Neutrophil (primary cell): ENCODE measurements at regions not wholly inside any gene's neighbourhood (a gene's known extent, or its start where the extent isn't known, plus 50 kb on each side); places are given as distances from the start of the nearest gene placed in this dataset.

Source experiments
- H3K27ac ChIP-seq: fragments of 200-600 bp; sonication (generic); 2 replicates; pipeline ENCODE4 v1.5.1; 2016; ENCODE audit warnings: mild to moderate bottlenecking, moderate library complexity
- H3K27me3 ChIP-seq: fragments of 200-600 bp; sonication (generic); 2 replicates; pipeline ENCODE4 v1.6.0; 2016; ENCODE audit warnings: mild to moderate bottlenecking
- H3K36me3 ChIP-seq: fragments of 200-600 bp; sonication (generic); 2 replicates; pipeline ENCODE4 v1.5.1; 2017
- H3K4me1 ChIP-seq, 2 experiments: fragments of 200-600 bp in 1 of 2; sonication (generic) in 1 of 2; 1 replicate in 1 of 2; 2 replicates in 1 of 2; pipeline versions ENCODE4 v1.5.1 to v1.6.1; 2013 to 2016; ENCODE audit warnings: low read depth in 1 of 2, low read length in 1 of 2, mild to moderate bottlenecking in 1 of 2, moderate library complexity in 1 of 2; ENCODE audit not compliant: control insufficient read depth in 1 of 2, insufficient read depth in 1 of 2
- H3K4me3 ChIP-seq, 2 experiments: fragments of 200-600 bp in 1 of 2; sonication (generic) in 1 of 2; 1 replicate in 1 of 2; 2 replicates in 1 of 2; pipeline ENCODE4 v1.5.1; 2013 to 2016; ENCODE audit warnings: low read depth in 1 of 2, low read length in 1 of 2, mild to moderate bottlenecking in 1 of 2, moderate library complexity in 1 of 2
- H3K9me3 ChIP-seq: fragments of 200-600 bp; sonication (generic); 2 replicates; pipeline ENCODE4 v1.5.1; 2016
- TF ChIP-seq, protein P1 (sequence below): fragments of 200-600 bp; sonication (generic); IDR thresholded peaks from 2 replicates; pipeline ENCODE4 v1.5.1; 2016; ENCODE audit warnings: antibody characterized with exemption

DNA sequence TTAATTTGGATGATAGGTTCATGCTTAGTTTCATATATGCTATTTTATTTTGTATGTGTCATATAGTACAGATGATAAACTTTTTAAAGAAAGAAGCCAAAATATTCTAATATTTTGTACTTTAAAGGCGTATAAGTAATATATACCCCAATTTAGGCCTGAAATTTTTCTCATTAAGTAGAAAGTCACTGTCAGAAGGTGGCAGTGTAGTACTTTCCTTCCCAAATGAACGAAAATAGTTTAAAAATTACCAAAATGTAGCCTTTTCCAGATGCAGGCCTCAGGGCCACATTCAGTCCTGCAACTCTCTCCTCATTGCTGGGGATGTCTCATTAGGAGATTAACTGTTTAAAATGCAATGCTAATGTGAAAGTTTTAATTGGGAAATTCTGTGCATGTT lies 1263.6 kb downstream of the C4orf33 start:
- TF ChIP-seq, protein P1, sequence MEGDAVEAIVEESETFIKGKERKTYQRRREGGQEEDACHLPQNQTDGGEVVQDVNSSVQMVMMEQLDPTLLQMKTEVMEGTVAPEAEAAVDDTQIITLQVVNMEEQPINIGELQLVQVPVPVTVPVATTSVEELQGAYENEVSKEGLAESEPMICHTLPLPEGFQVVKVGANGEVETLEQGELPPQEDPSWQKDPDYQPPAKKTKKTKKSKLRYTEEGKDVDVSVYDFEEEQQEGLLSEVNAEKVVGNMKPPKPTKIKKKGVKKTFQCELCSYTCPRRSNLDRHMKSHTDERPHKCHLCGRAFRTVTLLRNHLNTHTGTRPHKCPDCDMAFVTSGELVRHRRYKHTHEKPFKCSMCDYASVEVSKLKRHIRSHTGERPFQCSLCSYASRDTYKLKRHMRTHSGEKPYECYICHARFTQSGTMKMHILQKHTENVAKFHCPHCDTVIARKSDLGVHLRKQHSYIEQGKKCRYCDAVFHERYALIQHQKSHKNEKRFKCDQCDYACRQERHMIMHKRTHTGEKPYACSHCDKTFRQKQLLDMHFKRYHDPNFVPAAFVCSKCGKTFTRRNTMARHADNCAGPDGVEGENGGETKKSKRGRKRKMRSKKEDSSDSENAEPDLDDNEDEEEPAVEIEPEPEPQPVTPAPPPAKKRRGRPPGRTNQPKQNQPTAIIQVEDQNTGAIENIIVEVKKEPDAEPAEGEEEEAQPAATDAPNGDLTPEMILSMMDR = no peak
- Histone ChIP-seq H3K27ac (no peak overlapping the region), H3K4me3 (no peak overlapping the region), H3K36me3 (no peaks in the 10 kb centered on the region), H3K9me3 (no peaks in the 10 kb centered on the region), H3K4me1 (no peaks in the 10 kb centered on the region), H3K27me3 (no peaks in the 10 kb centered on the region)

DNA sequence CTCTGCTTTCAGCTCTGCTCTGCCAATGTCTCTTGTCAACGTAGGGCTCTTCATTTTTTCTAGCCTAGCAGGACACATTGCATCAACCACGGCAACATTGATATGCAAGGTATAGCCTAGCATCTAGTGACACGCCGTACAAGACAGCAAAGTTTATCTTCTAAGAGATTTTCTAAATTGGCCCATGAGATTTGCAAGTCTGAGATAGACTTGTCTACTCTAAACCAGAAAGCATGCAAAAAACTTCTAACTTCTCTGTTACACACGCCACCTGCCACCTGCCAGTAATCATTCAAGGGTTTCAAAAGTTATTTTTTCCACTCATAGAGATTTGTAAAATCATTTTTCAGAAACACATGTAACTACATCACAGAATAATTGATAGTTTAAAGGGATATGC lies 1265.7 kb downstream of the C4orf33 start:
- Histone ChIP-seq H3K27me3 (no peaks in the 10 kb centered on the region), H3K4me1 (no peaks in the 10 kb centered on the region), H3K36me3 (no peaks in the 10 kb centered on the region), H3K4me3 (no peak overlapping the region), H3K27ac (no peak overlapping the region), H3K9me3 (no peaks in the 10 kb centered on the region)
- TF ChIP-seq, protein P1 = no peak

DNA sequence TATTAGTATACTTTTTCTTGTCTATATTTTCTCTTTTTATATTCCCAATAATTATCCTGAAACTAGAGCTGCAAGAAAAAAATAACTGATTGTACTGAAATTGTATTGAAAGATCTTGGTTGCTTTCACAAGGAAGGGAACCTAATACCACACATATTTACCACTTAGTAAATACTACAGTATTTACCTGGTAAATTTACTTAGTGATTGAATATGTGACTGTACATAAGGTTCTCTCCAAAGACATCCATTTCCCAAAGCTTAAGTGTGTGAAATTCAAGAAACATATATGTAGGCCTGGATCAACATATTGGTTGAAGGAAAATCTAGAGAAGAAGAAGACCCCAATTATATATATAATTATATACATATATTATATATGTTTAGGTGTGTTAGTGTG lies 1272.7 kb downstream of the C4orf33 start:
- no peaks in the 10 kb centered on the region for H3K4me1 ChIP-seq
- no peak overlapping the region for H3K27ac ChIP-seq
- no peaks in the 10 kb centered on the region for H3K36me3 ChIP-seq
- no peaks in the 10 kb centered on the region for H3K9me3 ChIP-seq
- H3K4me3 ChIP-seq = no peak overlapping the region
- no peaks in the 10 kb centered on the region for H3K27me3 ChIP-seq
- TF ChIP-seq, protein P1 = no peak

DNA sequence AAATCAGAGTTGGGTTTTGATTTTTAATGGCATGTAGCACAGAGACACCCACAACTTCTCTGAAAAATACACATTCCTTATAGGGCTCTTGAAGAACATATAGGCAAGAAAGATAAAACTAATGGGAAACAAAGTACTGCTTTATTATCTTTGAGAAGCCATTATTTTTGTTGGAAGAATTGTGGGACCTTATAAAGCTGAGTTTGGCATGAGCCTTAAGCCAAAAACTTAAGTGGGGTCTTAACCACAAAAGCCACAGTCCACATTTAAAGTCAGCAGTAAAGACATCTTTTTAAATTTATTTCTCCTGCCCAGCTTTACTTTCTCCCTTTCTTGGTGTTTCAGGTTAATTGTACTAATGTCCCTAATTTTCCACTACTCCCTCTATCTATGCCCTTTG lies 1297.3 kb downstream of the C4orf33 start:
- Histone ChIP-seq H3K4me3 (no peak overlapping the region), H3K36me3 (no peaks in the 10 kb centered on the region), H3K27ac (no peak overlapping the region), H3K27me3 (no peaks in the 10 kb centered on the region), H3K4me1 (no peaks in the 10 kb centered on the region), H3K9me3 (no peaks in the 10 kb centered on the region)
- TF ChIP-seq, protein P1 = no peak

DNA sequence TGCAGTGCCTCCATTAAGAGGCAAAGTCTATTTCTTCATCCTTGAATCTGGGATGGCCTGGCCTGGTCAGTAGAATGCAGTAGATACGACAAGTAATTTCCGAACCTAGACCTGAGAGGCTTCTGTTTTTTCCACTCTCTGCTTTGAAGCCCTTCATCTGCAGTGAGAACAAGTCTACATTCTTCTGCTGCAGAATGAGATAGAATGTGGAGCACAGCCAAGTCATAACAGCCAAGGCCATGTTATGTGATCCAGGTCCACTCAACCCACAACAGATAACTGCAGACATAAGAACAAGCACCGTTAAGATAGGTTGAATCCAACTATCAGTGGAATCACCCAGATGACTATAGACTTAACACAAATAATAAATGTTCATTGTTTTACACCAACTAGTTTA lies 1297.7 kb downstream of the C4orf33 start:
- H3K27me3 ChIP-seq = no peaks in the 10 kb centered on the region
- no peak overlapping the region for H3K27ac ChIP-seq
- TF ChIP-seq, protein P1 = no peak
- no peak overlapping the region for H3K4me3 ChIP-seq
- H3K9me3 ChIP-seq = no peaks in the 10 kb centered on the region
- no peaks in the 10 kb centered on the region for H3K36me3 ChIP-seq
- no peaks in the 10 kb centered on the region for H3K4me1 ChIP-seq

DNA sequence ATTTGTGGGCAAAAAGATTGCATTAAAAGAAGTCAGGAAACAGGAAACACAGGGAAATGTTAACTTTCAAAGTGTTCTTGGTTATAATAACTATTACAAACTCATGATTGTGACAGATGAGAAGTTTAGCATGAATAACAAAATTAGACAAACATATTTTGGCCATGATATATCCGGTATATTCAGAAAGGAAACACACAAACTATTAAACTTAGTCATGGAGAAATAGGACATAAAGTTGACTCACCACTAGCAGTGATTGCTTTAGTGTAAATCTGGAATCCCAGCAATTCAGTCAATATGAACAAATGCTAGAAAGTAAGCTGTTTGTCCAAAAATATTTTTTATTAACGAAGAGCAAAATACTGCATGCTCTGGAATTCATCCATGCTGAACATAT lies 1299.9 kb downstream of the C4orf33 start:
- Histone ChIP-seq H3K9me3 (no peaks in the 10 kb centered on the region), H3K27me3 (no peaks in the 10 kb centered on the region), H3K4me1 (no peaks in the 10 kb centered on the region), H3K27ac (no peak overlapping the region), H3K36me3 (no peaks in the 10 kb centered on the region), H3K4me3 (no peak overlapping the region)
- TF ChIP-seq, protein P1 = no peak
